HG03520 (cell line): ENCODE measurements at regions not wholly inside any gene's neighbourhood (a gene's known extent, or its start where the extent isn't known, plus 50 kb on each side); places are given as distances from the start of the nearest gene placed in this dataset.
"Not testable (repeated sequence)": the region's sequence is repeated elsewhere in the genome, so short reads cannot be mapped to it uniquely, and the experiment has no call there.

Source experiments
- ATAC-seq: cut with Tn5 transposase; IDR thresholded peaks from one replicate; pipeline ENCODE4 v1.9.1; 2021; ENCODE audit warnings: mild to moderate bottlenecking, moderate library complexity; ENCODE audit not compliant: unreplicated experiment

GRCh38 chr12:84408936-84409335, 503.7 kb downstream of the SLC6A15 start:
- no peak for ATAC-seq

- ATAC-seq: not testable (repeated sequence)
Observed at GRCh38 chr12:84406720-84407119, 505.9 kb downstream of the SLC6A15 start.

- no peak for ATAC-seq
Observed at GRCh38 chr12:84397846-84398245, 514.8 kb downstream of the SLC6A15 start.

GRCh38 chr12:84397263-84397662, 515.3 kb downstream of the SLC6A15 start:
- no peak for ATAC-seq

- ATAC-seq: not testable (repeated sequence)
Observed at GRCh38 chr12:84391176-84391575, 521.4 kb downstream of the SLC6A15 start.

GRCh38 chr12:84384384-84384783, 528.2 kb downstream of the SLC6A15 start:
- no peak for ATAC-seq

DNA sequence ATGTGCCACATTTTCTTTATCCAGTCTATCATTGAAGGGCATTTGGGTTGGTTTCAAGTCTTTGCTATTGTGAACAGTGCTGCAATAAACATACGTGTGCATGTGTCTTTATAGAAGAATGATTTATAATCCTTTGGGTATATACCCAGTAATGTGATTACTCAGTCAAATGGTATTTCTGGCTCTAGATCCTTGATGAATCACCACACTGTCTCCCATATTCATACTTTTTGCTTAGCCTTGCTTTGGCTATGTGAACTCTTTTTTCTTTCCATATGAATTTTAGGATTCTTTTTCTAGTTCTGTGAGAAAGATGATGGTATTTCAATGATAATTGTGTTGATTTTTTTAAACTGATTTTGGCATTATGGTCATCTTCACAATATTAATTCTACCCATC, 530.1 kb downstream of the SLC6A15 start:
- not testable (repeated sequence) for ATAC-seq

- no peak for ATAC-seq
Observed at GRCh38 chr12:84376320-84376719, 536.3 kb downstream of the SLC6A15 start.

DNA sequence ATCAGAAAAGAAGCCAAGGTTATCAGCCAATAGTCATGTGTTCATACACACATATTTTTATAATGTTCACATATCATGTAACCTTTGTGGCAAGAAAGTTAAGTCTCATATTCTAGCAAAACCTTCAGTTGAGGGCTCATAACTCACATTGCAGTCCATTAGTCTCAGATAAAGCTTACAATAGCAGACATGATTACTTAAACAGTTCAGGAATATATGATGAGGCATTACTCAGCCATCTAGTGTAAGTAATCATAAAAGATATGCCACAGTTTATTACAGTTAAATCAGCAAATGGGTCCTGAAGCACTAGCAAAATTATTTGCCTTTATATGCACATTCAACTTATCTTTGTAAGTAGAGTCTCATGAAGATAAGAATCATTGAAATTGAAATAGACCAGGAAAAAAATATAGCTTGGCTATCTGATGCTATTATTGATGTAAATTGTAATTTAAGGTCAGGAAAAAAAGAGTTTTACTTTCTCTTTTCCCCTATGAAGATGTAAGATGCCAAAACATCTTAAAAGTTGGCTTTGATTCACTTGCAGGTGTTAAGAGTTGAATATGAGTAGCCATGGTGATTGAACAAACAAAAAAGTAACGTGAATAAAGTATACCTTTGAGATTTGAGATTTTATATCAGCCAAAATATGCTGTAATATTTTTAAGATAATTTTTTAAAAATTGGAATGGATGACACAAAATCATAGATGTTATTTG, 537.0 kb downstream of the SLC6A15 start:
- ATAC-seq: no peak

DNA sequence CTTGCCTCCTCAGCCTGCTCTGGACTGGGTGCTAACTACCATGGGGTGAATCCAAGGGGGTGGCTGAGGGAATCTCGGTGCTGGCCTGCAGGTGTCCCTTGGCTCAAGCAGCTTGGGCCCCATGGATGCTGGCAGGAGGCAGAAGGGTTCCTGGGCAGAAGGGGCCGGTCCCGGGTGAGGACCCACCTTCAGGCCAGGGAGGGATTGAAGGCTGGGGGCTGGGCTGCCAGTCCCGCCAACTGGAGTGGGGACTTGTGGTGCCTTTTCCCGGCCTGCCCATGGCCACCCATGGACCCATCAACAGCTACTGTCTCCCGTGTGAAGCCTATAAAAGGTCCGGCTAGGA, 550.1 kb downstream of the SLC6A15 start:
- no peak for ATAC-seq

DNA sequence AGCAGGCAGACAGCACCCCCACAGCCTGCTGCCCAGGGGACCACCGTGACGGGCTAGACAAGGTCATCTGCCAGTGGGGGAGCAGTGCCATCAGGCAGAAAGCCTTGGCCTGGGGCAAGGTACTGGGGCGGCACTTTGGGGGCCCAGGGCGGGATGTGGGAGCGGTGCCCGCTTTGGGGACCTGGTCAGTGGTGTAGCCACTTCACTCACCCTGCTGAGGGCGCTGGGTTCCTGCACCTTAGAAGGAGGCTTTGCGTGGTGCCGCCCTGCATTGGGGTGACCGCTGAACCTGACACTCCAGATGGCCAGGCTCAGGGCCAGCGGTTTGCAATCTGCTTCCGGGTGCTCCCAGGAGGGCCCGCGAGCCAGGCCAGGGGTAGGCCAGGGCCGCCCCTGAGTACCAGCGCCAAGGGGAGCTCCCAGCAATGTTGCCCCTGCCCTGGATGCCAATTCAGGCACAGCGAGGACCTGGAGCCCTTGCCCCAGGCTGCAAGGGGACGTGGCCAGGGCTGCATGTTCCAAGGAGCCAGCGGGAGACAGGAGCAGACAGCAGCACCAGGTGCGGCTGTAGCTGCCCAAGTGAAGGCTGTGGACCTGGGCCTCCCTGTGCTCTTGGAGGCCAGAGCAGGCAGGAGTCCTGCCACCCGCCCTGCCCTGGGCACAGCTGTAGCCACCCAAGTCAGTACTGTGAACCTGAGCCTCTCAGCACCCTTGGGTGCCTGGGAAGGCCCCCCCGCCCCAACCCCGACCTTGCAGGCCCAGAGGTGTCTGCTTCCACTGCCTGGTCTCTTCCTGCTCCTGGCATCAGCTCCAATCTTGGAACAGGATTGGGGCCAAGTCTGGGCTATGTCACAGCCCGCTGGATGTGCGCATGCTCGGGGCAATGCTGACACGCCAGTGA, 550.7 kb downstream of the SLC6A15 start:
- ATAC-seq: no peak

- ATAC-seq: no peak
Observed at GRCh38 chr12:84357314-84357713, 555.3 kb downstream of the SLC6A15 start.

DNA sequence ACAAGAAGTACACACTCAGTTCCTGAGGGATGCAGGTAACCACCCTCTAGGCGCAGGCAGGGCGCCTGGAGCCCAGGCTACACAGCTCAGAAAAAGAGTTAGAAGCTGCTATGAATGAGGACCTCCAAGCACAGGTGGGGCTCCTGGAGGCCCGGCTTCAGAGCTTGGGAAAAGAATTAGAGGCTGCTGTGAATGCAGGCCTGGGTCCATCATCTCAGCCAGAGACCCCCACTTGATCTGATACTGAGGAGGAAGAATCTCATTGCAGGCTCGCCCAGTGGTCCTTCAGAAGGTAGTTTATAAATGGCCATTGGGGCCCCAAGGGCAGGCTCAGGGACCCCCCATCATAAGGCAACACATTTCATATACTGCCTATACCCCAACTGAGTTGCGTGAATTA, 556.4 kb downstream of the SLC6A15 start:
- ATAC-seq: no peak

GRCh38 chr12:84355561-84355960, 557.0 kb downstream of the SLC6A15 start:
- no peak for ATAC-seq

DNA sequence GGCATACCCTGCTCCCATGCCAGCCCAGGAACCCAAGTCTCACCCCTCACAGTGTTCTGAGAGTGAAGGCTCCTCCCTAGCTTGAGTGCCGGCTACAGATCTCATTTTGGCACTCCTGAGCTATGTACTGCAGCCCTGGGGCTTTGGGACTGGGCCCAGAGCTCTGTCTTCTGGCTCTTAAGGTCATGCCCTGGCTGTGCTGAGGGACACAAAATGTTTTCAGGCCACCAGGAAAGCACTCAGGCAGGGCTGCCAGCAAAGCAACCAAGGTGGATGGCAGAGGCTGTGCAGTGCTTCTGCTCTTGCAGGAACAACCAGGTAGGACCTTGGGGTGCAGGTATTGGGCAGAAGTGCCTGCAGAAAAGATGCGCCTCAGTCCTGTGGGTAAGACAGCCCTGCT, 564.0 kb downstream of the SLC6A15 start:
- ATAC-seq: no peak

GRCh38 chr12:84341467-84342193, 571.0 kb downstream of the SLC6A15 start:
- no peak for ATAC-seq

GRCh38 chr12:84336231-84336630, 576.4 kb downstream of the SLC6A15 start:
- no peak for ATAC-seq

GRCh38 chr12:84329938-84330337, 582.7 kb downstream of the SLC6A15 start:
- ATAC-seq: no peak

DNA sequence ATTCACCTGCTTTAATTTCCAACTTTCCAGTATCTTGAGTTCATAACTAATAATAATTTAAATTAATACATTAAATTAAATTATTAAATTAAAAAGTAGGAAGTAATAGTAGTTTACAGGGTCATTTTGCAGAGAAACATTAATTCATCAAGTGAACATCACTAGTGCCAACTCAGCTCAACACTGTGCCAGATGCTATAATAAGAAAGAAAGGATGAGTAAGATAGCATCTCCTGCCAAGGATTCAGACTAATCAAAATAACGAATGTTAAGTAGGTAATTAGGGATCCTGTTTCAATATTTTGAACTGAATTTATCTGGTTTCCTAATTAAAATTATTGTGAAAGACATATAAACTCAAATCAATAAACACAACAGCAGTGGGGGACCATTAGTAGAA, 596.7 kb downstream of the SLC6A15 start:
- ATAC-seq: no peak

DNA sequence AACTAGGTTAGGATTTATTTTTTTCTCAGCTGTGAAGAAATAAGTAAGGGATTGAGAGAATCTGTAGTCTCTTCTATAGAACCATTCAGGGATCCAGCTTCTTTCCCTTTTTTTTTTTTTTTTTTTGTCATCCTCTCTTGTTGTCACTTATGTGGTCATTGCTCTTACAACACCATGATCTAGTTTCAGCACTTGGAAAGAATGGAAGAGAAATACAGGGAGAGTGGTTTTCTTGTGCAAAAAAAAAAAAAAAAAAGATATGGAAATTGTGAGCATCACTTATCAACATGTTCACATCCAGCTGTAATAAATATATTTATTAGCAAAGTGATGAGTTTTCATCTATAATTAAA, 599.3 kb downstream of the SLC6A15 start:
- ATAC-seq: no peak

DNA sequence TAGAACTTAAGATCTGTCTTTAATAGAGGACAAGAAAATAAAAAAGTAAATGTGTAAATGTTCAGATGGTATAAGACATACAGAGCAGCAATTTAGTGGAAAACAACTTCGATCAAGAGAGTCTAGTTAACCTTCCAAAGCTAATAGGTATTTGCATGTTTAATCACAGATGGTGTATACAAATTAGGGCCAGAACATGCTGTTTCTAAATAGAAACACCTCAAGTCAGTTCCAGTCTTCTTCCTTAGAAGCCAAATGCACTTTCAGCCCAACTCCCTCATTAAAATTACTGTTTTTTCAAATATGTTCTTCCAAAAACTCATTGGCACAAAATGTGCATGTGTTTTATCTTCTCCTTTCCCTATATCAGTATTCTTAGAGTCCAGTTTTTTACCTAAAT, 604.4 kb downstream of the SLC6A15 start:
- no peak for ATAC-seq

- ATAC-seq: no peak
Observed at GRCh38 chr12:84305144-84305543, 607.5 kb downstream of the SLC6A15 start.
